ENCODE measurements at regions not wholly inside any gene's neighbourhood (a gene's known extent, or its start where the extent isn't known, plus 50 kb on each side); places are given as distances from the start of the nearest gene placed in this dataset.

DNA sequence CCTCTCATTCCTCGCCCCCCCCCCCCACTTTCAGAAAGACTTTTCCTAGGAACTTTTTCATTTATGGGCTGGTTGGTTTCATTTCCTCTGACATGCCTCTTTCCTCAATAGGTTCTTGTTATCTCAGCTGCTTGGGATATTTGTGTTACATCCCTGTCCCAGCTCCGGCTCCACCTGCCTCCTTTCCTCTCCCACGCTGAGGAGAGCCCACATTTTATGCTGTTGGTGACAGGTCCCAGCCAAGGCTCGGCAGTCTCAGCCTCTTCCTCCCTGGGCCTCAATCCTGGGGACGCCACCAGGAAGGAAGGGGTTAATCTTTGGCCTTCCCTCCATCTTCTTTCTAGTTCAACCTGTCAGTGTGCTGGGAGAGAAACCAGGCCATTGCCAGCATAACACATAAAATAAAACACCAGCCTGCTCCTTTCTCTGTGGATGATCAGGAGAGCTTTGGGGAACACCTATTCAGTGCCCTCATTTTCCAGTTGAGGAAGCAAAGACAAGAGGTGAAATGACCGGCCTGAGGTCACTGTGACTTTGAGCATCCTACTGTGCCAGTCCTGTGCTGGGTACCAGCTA is 216.9 kb upstream of the TNP1 start (continued):
- TF ChIP-seq FOXP4 (CRISPR knock-in tag; IDR thresholded peaks at IDR 0.05): no peak
- no peak for TF ChIP-seq ATAD3A (CRISPR knock-in tag; IDR thresholded peaks at IDR 0.05)
- TF ChIP-seq MTA1 (CRISPR knock-in tag; IDR thresholded peaks at IDR 0.05; ENCODE audit: borderline replicate concordance): no peak

GRCh38 chr2:217076058-217076435 is 216.2 kb upstream of the TNP1 start:
- Histone ChIP-seq H2AFZ (ENCODE audit: low read length) (no peak overlapping the region), H3K27ac (ENCODE audit: extremely low read length, insufficient read depth, low read length) (no peak overlapping the region), H3K4me1 (ENCODE audit: insufficient read depth, low read length) (no peaks in the 10 kb centered on the region), H3K4me3 (replicated peaks in 1 of 3; ENCODE audit: insufficient read depth in 1 of 3, low read depth in 2 of 3, low read length in 3 of 3) (no peak overlapping the region), H3K27me3 (ENCODE audit: control insufficient read depth in 1 of 2, insufficient read depth in 2 of 2, low read length in 2 of 2) (no peaks in the 10 kb centered on the region; a peak in 2 of 5 replicates), H3K9ac (ENCODE audit: insufficient read depth, low read depth, low read length) (no peak overlapping the region), H3K9me3 (ENCODE audit: low read length) (no peaks in the 10 kb centered on the region), H3K79me2 (ENCODE audit: insufficient read depth, low read length) (no peaks in the 10 kb centered on the region), H3K36me3 (replicated peaks in 1 of 2; ENCODE audit: control insufficient read depth in 1 of 2, insufficient read depth in 2 of 2, low read length in 2 of 2) (no peaks in the 10 kb centered on the region), H4K20me1 (ENCODE audit: insufficient read depth, low read length) (no peaks in the 10 kb centered on the region), H3K4me2 (ENCODE audit: low read depth, low read length) (no peak overlapping the region)
- FAIRE-seq (no peak), DNase-seq (ENCODE audit: low spot score) (no peak), ATAC-seq (no peak)
- WGBS (ENCODE audit: low lambda C conversion rate): 5% methylated on average over 3 of the region's 3 CpGs
- BruUV-seq (replicated peaks): no TSS peak
- TF ChIP-seq THAP8 (CRISPR knock-in tag; IDR thresholded peaks at IDR 0.05; ENCODE audit: borderline replicate concordance) (no peak), FOXP1 (IDR thresholded peaks at IDR 0.05) (no peak), FOXP1 (CRISPR knock-in tag; IDR thresholded peaks at IDR 0.05) (no peak), PHF20 (CRISPR knock-in tag; IDR thresholded peaks at IDR 0.05) (no peak)
- in situ Hi-C loops (cut with HindIII; ENCODE audit: extremely low pct_ligation_motif_present, low pct_unique_long_range_greater_than_20kb): no loop called here
- ChIA-PET POLR2A (no interaction called here), CTCF (ENCODE audit: low intra/inter-chr PET ratio, low total read pairs) (no interaction called here)
- intact Hi-C loops (cut with micrococcal nuclease; ENCODE audit: unreplicated experiment): no loop called here
